ENCODE measurements at regions not wholly inside any gene's neighbourhood (a gene's known extent, or its start where the extent isn't known, plus 50 kb on each side); places are given as distances from the start of the nearest gene placed in this dataset.
"Not testable (repeated sequence)": the region's sequence is repeated elsewhere in the genome, so short reads cannot be mapped to it uniquely, and the experiment has no call there.

DNA sequence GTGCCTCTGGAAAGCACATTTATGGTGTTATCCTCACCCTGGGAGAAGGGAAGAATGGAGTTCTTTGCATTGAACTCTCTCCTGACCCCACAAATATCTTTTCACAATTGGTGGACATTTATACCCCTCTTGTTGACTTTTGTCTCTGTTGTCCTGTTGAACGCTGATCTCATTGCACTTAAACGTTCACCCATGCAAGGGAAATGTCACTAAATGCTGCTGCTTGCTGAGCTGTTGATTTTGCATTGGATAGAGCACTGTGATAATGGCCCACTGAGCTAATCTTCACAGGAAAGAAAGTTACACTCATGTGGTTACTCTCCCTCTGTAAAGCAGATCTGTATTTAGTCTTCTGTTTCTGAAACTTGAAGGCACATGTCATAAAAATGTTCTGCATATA is 133.4 kb downstream of the FZD1 start:
- Histone ChIP-seq H4K20me1 (no peaks in the 10 kb centered on the region), H3K27me3 (no peaks in the 10 kb centered on the region), H3K9ac (no peak overlapping the region), H3K4me3 (no peak overlapping the region), H3K36me3 (no peaks in the 10 kb centered on the region), H3K27ac (no peak overlapping the region), H3K9me3 (no peaks in the 10 kb centered on the region), H3K4me1 (no peaks in the 10 kb centered on the region), H3K4me2 (no peak overlapping the region)
- TF ChIP-seq Cebpa-rat (IDR thresholded peaks at IDR 0.05), result no peak

GRCh38 chr7:91398341-91398740 is 134.1 kb downstream of the FZD1 start:
- Histone ChIP-seq H3K36me3 (no peaks in the 10 kb centered on the region), H3K27me3 (no peaks in the 10 kb centered on the region), H3K9ac (no peak overlapping the region), H3K27ac (no peak overlapping the region), H3K4me3 (no peak overlapping the region), H3K4me1 (no peaks in the 10 kb centered on the region), H4K20me1 (no peaks in the 10 kb centered on the region), H3K9me3 (no peaks in the 10 kb centered on the region), H3K4me2 (no peak overlapping the region)
- no peak for TF ChIP-seq Cebpa-rat (IDR thresholded peaks at IDR 0.05)

DNA sequence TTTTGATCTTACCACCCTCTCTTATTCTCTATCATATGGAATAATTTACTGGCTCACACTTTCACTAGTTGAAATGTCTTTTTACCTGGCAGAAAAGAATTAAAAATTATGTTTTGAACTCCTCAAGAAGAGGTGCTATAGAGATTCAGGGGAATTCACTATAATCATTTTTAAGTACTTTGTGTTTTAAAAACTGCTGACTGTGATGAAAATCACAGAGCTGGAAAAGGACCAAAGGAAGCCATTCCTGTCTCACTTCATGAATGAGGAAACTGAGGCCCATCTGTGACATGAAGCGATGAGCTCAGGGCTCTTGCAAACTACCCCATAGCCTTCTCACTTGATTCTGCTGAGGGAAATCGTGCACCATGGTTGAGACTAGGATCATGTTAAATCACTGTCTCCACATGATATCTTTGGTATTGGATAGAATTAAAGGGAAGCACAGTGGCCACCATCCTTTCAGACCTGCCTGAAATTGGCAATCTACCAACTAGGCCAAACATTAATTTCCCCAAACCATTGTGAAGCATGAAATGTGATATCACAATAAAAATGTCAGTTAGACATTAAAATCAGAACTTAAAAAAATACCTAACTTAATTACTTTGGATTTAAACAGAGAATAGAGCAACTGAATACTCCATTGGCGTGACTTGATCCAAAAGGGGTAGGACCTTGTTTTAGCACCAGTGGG is 141.0 kb downstream of the FZD1 start:
- TF ChIP-seq Cebpa-rat (IDR thresholded peaks at IDR 0.05), result no peak
- Histone ChIP-seq H3K9me3 (no peaks in the 10 kb centered on the region), H3K36me3 (no peaks in the 10 kb centered on the region), H3K4me3 (no peak overlapping the region), H3K9ac (no peak overlapping the region), H3K4me1 (no peaks in the 10 kb centered on the region), H3K4me2 (no peak overlapping the region), H3K27me3 (no peaks in the 10 kb centered on the region), H3K27ac (no peak overlapping the region), H4K20me1 (no peaks in the 10 kb centered on the region)

DNA sequence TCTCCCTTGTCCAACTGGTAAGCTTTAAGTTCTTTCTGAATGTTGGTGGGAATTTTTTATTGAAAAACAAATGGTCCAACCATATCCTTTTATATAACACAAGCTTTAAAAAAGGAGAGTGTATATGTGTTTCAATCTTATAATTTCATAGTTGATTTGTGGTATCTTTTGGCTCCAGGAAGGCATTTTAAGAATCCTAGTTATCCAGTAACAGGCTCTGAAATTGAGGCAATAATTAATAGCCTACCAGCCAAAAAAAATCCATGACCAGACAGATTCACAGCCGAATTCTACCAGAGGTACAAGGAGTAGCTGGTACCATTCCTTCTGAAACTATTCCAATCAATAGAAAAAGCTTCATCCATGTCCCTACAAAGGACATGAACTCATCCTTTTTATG is 141.6 kb downstream of the FZD1 start:
- H4K20me1 ChIP-seq, H3K27ac ChIP-seq, H3K27me3 ChIP-seq, H3K9ac ChIP-seq, H3K4me3 ChIP-seq, H3K4me2 ChIP-seq, H3K36me3 ChIP-seq, H3K4me1 ChIP-seq, H3K9me3 ChIP-seq: not testable (repeated sequence)

GRCh38 chr7:91407942-91408341 is 143.7 kb downstream of the FZD1 start:
- no peaks in the 10 kb centered on the region for H3K27me3 ChIP-seq
- no peak overlapping the region for H3K4me2 ChIP-seq
- no peaks in the 10 kb centered on the region for H3K36me3 ChIP-seq
- no peaks in the 10 kb centered on the region for H3K4me1 ChIP-seq
- no peak overlapping the region for H3K27ac ChIP-seq
- H3K9me3 ChIP-seq, result no peaks in the 10 kb centered on the region
- H3K4me3 ChIP-seq, result no peak overlapping the region
- TF ChIP-seq Cebpa-rat (IDR thresholded peaks at IDR 0.05), result no peak
- H4K20me1 ChIP-seq, result no peaks in the 10 kb centered on the region
- no peak overlapping the region for H3K9ac ChIP-seq

DNA sequence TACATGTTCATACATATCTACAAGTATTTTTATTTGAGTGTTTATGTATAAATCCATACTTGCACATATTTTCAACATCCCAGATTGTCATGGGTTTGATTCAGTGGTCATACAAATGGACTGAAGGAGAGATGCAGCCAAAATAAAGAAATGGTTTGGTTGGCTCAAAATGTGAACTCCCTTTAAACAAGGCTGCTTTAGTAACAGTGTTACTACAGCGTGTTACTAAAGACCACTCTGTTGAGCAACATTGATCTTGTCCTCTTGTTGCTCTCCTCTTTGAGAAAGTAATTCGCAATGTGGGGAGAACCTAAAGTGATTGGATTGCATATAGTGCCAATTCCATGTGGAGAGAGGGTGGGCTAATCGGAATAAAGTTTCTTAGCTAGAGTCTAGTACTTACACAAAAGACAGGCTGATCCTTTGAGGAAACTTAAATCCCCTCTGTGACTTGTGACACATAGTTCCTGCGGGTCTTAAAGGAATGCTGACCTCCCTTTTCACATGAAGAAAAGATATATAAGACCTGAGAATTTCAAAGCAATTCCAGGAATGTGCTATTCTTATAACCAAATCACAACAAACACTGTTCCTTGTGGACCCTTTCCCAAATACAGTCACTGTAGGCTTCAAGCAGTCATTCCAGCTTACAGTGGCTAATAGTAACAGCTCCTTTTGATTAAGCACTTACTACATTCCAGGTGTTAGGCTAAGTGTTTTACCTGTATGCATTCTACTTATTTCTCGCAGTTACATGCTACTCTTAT is 144.3 kb downstream of the FZD1 start:
- Histone ChIP-seq H3K27ac (no peak overlapping the region), H3K9ac (no peak overlapping the region), H3K4me2 (no peak overlapping the region), H3K4me3 (no peak overlapping the region), H3K36me3 (no peaks in the 10 kb centered on the region), H3K4me1 (no peaks in the 10 kb centered on the region), H3K27me3 (no peaks in the 10 kb centered on the region), H4K20me1 (no peaks in the 10 kb centered on the region), H3K9me3 (no peaks in the 10 kb centered on the region)
- TF ChIP-seq Cebpa-rat (IDR thresholded peaks at IDR 0.05), result no peak

DNA sequence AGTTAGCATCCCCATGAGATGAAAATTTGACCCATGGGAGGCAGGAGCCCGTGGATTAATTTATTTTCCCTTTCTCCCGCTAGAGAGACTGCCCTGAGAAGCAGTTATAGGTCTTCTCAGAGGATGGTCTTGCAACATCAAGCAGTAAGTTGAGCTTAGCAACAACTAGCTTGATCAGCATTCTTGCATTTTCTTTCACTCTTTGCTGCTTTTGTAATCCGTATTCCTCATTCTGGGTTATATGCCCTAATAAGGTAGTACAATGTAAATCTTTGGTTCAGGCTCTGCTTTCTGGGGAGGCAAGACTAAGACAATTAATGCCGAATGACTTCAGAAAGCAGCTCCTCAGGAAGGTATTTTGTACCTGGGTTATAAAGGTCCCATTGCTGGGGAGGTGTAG is 146.8 kb downstream of the FZD1 start:
- Histone ChIP-seq H3K9ac (no peak overlapping the region), H3K9me3 (no peaks in the 10 kb centered on the region), H3K27me3 (no peaks in the 10 kb centered on the region), H3K36me3 (no peaks in the 10 kb centered on the region), H3K4me1 (no peaks in the 10 kb centered on the region), H4K20me1 (no peaks in the 10 kb centered on the region), H3K4me3 (no peak overlapping the region), H3K4me2 (no peak overlapping the region), H3K27ac (no peak overlapping the region)
- TF ChIP-seq Cebpa-rat (IDR thresholded peaks at IDR 0.05), result no peak

GRCh38 chr7:91412298-91412697 is 148.1 kb downstream of the FZD1 start:
- Histone ChIP-seq H3K36me3 (no peaks in the 10 kb centered on the region), H4K20me1 (no peaks in the 10 kb centered on the region), H3K4me1 (no peaks in the 10 kb centered on the region), H3K9ac (no peak overlapping the region), H3K27me3 (no peaks in the 10 kb centered on the region), H3K27ac (no peak overlapping the region), H3K4me2 (no peak overlapping the region), H3K4me3 (no peak overlapping the region), H3K9me3 (no peaks in the 10 kb centered on the region)
- TF ChIP-seq Cebpa-rat (IDR thresholded peaks at IDR 0.05), result no peak

GRCh38 chr7:91414734-91415133 is 150.5 kb downstream of the FZD1 start:
- H3K27me3 ChIP-seq, result no peaks in the 10 kb centered on the region
- H3K27ac ChIP-seq, result no peak overlapping the region
- H3K4me1 ChIP-seq, result no peaks in the 10 kb centered on the region
- no peaks in the 10 kb centered on the region for H4K20me1 ChIP-seq
- H3K9ac ChIP-seq, result no peak overlapping the region
- no peak for TF ChIP-seq Cebpa-rat (IDR thresholded peaks at IDR 0.05)
- no peaks in the 10 kb centered on the region for H3K36me3 ChIP-seq
- no peak overlapping the region for H3K4me2 ChIP-seq
- H3K9me3 ChIP-seq, result no peaks in the 10 kb centered on the region
- H3K4me3 ChIP-seq, result no peak overlapping the region

- Histone ChIP-seq H3K9me3 (no peaks in the 10 kb centered on the region), H4K20me1 (no peaks in the 10 kb centered on the region), H3K9ac (no peak overlapping the region), H3K36me3 (no peaks in the 10 kb centered on the region), H3K4me3 (no peak overlapping the region), H3K4me2 (no peak overlapping the region), H3K4me1 (no peaks in the 10 kb centered on the region), H3K27me3 (no peaks in the 10 kb centered on the region), H3K27ac (no peak overlapping the region)
- TF ChIP-seq Cebpa-rat (IDR thresholded peaks at IDR 0.05), result no peak
These were observed 152.1 kb downstream of the FZD1 start for GRCh38 chr7:91416155-91416865.

Measured in BLaER1 (cell line).